ENCODE measurements at regions not wholly inside any gene's neighbourhood (a gene's known extent, or its start where the extent isn't known, plus 50 kb on each side); places are given as distances from the start of the nearest gene placed in this dataset.

DNA sequence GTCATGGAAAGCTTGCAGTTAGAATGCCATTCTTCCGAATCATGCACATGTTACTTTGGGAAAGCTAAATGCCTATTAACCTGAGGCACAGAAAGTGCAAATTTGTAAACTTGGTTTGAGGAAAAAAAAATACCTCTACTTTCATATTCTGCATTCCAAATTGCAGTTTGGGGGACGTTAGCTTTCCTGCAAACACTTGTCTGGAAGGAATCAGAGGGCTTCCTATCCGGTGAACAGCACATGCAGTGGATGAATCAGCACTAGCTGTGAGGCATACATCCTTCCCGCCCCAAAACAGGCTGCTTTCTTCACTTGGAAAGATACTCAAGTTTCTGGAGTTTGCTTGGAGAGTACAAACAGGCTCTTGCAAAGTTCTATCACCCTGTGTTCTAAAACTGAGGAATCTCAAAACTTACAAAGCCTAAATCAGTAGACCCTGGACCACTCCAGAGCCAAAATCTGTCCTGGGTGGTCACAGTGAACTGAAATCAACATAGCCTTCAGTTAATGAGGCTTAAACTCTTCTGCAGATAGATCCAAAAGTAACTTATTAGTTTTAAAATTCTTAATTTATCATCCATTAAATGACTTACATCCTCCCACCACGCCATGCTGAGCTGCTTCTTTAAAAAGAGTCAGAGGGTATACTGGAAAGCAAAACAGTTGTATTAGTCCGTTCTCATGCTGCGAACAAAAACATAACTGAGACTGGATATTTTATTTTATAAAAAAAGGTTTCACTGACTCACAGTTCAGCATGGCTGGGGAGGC is 802.3 kb upstream of the ARGLU1 start:
- DNase-seq = no peak

DNA sequence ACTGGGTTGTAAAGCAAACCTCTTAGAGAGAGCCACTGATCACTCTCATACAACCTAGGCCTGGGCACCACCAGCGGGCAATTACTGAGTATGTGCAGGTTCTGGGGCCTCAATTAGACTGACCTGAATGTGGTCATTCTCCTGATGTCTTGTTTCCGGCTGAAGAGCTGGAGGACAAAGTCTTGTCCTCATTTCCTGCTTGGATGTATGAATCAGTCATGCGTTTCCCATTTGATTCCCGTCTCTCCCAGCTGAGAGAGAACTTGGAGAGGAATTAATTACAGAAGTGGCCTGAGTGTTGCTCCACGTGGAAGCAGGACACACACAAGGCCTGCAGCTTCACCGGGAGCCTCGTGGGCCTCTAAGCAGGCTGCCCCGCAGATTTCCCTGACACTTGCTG is 799.3 kb upstream of the ARGLU1 start:
- no peak for DNase-seq

DNA sequence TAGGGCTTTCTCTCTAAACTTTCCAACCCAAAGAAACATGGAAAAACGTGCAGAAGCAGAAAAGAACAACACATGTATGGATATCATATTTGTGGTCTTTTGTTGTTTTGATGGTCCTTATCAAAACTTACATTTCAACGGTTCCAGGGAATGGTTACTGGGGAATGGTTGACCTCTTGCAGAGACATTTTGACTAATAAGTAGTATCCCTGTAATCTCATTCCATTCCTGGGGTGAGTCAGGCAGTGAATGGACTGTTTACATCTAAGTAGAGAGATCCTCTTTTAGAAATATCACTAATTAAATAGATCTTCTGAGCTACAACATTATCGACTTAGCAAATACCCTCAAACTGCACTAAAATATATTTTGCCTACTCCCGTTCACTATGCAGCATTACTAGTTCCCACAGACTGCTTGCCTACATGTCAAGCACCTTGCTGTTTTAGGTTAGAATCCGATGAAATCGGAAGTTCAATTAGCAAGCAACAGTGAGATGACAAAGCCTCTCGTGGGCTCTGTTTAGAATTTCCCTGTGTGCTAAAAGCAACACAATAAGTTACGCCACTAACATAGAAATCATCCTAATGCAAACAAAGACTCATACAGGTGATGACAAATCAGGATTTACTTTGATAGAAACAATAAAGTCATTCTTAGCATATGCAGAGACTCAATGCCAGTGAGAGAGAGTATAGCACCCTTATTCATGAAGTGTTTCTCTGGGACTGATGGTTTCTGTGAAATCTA is 797.7 kb upstream of the ARGLU1 start:
- no peak for DNase-seq

DNA sequence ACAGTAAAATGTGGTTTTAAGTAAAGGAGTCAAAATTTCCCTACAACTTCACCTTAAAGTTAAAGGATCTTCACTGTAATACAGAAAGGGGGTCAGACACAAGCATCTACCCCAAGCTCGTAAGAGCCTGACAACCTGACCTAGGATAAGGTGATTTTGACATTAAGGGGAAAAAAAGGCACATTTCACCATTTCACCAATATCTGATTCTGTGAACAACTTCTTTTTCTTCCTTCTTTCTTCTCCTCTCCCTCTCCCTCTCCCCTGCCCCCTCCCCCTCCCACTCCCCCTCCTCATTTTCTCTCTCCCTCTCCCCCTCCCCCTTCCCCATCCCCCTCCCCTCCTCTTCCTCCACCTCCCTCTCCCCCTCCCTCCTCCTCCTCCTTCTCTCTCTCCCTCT is 796.7 kb upstream of the ARGLU1 start:
- no peak for DNase-seq

DNA sequence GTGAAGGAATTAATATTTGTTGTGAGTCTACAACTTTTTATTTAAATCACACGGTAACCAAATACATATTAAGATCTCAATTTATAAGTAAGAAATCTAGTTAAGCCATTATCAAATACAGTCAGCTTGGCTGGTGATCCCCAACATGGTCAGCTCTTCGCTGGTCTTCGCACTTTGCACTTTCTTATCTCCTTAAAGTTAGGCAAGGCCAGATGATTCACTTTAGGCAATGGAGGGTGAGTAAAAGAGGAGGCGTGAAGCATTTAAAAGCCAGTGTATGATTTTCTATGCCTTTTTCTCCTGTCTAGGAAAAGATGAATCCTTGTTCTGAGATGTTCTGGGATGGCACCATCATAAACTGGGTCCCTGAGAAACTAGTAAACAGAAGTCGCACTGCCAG is 793.7 kb upstream of the ARGLU1 start:
- DNase-seq = no peak

DNA sequence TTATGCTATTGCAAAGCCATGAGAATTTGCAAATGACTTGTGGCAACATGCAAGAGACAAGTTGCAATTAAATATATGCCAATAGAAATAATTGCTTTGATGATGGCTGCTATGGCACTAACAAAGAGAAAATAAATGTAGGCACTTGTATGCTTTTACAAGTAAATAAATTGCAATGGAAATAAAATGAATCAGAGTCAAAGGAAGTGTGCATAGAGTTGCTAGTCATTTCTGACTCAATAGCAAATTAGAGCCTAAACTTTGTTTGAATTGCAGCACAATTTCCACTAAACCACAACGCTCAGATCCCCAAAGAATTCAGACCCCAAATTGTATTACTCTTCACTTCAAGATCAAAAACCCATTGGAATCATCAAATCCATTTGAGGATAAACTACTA is 792.1 kb upstream of the ARGLU1 start:
- DNase-seq = no peak

DNA sequence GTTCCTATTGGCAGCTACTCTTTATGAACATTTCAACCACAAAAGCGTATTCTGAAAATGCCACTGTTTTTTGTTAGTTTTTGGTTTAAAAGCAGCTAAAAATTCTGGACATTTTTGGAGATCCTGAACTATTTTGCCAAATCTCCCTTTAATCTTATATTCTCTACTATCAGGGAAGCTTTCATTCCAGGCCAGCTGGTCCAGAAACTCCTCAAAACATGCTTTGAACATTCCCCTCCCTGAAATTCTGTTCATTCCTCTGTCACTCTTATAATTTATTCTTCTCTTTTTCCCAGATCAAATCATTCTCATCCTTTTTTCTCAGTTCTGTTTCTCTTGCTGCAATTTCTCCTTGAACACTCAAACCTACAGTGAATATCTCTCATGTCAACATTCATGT is 790.9 kb upstream of the ARGLU1 start:
- no peak for DNase-seq

DNA sequence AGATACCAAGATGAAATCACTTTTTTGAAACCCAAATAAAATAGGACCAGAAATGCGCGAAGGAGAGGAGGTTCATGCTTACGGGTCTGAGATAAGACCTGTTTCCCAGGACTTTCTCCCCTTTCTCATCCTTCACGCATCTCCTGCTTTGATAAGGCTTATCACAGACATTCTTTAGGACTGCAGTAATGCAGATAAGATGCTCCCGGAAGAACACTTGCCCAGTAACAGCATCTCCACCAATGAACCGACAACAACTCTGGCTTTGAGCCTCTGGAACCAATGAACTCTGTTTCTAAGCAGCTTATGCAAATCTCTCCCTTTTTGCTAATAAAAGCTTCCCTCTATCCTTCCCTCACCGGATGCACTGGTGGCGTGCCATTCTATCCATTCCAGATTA is 783.4 kb upstream of the ARGLU1 start:
- DNase-seq = no peak

DNA sequence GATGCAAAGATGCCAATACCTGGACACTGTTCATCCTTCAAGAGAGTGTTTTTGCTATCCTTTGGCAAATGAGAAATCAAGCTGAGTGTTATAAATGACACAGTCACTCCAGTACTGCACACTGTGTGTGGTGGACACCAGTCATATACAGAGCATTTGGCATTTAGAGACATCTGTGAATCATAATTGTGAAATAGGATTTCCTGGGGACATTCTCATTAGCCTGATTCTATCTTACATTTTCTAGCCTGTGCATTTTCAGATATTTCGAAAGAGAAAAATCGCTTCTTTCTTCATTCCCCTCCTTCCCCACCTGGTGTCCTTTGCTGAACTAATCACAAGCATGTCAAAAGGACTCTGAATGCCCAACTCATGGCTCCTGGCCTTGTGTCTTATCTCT is 781.0 kb upstream of the ARGLU1 start:
- DNase-seq = no peak

DNA sequence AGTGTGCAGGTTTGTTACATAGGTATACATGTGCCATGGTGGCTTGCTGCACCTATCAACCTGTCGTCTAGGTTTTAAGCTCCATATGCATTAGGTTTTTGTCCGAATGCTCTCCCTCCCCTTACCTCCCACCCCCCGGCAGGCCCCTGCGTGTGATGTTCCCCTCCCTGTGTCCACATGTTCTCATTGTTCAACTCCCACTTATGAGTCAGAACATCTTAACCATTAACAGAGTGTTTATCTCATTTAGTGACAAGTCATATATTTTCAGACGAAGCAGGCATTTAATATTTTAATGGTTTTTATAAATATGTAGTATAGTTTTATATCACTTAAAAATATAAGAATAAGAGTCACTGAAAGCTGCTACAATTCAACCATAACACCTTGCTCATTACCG is 780.5 kb upstream of the ARGLU1 start:
- DNase-seq = no peak

DNA sequence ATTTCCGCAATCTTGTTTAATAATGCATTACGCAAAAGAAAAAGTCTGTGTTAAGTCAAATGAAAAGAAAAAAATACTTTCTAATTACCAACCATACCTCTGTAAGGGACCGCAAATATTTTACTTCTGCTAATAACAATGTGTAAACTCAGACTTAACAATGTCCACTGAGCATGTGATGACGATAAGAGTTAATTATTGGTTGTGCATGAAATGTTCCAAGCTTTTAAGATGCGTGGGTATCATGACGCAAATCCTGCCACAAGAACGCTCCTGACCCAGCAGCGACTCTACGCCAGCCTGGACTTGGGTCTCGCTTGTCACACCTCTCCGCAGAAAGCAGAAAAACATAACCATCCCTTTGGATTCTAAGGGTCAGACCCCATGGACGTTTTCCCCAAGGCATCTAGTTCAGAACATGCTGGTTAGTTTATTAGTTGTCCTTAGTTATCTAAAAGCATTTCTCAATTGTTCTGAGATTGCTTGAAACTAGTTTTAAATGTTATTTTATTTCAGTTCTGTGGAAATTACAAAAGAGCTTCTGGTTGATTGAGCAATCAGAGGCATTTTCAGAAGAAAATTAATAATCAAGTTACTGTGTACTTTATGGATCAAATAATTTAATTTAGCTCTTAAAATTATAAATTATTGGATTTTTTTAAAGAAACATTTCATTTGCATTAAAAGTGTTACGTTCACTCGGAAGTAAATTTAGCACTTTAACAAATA is 779.9 kb upstream of the ARGLU1 start:
- DNase-seq = no peak

DNA sequence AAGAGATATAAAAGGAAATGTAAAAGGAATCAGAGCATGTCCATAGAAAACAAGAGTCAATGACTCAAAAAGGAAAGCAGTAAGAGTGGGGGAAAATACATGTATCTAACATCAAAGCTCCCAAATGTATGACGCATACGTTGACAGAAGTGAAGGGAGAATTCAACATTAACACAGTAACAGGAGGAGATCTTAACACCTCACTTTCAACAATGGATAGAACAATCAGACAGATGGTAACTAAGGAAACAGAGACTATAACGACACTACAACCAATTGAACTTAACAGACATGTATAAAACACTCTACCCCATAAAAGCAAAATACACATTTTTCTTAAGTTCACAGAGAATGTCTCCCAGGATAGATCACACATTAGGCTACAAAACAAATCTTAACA is 774.8 kb upstream of the ARGLU1 start:
- DNase-seq = no peak

DNA sequence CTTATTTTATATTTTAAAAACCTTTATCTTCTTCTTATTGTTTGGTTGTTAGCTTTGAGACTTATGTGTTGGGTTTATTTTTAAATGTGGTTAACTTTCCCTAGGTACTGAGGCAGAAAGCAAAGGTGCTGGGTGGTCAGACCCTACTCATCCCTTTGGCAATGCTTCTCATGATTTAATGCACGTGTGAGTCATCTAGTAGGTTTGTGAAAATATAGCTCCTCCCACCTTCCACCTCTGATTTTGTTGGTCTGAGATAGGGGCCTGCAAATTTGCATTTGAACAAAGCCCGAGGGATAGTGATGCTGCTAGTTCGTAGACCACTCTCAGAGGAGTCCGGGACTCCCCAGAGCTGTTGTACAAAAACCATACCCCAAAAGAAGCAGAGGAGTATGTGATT is 771.3 kb upstream of the ARGLU1 start:
- no peak for DNase-seq

DNA sequence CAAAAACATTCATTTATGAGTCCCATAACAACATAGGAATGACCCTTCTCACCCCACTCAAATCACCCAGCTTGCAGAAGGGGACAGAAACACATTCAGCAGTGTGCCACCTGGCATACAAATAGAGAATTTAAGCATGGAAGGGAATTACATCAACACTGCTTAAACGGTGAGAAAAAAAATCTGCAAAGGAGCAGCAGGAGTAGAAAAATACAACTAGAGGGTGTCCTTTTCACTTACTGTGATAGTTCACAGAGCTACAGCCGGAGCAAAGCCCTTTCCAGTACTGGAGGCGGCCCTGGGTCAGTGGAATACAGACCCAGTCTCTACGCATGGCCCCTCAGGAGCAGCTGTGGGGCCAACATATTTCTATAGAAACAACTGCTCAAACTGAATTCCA is 764.3 kb upstream of the ARGLU1 start:
- no peak for DNase-seq

DNA sequence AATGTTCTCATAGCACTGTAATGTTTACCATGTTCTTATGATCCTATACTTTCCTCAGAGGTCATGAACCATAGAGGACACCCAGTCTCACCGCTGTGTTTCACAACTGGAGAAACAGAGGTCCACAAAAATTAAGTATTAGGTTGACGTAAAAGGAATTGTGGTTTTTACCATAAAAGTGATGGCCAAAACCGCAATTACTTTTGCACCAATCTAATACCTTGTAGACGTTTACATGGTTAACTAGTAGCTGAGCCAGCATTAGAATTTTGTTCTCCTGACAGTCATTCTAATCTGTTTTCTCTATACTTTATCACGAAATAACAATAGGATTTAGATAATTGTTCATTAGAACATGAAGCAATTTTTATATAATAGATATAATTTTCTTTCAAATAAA is 763.4 kb upstream of the ARGLU1 start:
- no peak for DNase-seq

DNA sequence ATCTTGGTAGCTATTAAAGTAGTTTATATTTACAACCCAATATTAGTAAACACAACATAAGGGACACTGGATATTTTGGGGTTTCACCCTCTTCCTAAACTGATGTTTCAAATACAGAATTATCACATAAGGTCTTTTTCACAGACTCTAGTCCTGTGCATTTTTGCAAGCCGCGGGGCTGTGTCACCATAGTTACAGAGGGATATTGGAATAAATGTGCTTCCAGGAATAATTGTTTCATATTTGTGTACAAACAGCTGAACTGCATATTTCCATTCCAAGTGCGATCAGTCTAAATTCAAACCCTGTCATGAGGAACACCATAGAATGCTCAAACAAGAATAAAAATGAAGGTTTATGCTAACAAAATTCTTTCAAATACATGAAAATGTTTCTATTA is 762.5 kb upstream of the ARGLU1 start:
- DNase-seq = no peak

DNA sequence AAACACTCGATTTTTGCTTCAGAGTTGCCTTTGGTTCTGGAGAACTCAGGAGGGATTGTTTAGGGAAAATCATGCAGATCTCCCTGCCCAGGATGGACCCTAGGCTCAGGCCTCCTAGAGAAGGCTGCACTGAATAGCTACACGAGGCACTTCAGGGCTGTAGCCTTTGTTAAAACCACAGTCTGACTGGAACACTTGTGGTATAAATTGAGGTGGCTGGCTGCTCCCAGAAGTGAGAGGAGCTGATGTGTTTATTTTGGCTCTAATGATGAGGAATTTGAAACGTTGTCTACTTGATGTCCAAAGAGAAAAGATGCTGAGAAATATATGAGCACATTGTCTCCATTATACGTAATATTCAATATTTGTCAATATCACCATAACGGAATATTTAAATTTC is 762.1 kb upstream of the ARGLU1 start:
- no peak for DNase-seq

DNA sequence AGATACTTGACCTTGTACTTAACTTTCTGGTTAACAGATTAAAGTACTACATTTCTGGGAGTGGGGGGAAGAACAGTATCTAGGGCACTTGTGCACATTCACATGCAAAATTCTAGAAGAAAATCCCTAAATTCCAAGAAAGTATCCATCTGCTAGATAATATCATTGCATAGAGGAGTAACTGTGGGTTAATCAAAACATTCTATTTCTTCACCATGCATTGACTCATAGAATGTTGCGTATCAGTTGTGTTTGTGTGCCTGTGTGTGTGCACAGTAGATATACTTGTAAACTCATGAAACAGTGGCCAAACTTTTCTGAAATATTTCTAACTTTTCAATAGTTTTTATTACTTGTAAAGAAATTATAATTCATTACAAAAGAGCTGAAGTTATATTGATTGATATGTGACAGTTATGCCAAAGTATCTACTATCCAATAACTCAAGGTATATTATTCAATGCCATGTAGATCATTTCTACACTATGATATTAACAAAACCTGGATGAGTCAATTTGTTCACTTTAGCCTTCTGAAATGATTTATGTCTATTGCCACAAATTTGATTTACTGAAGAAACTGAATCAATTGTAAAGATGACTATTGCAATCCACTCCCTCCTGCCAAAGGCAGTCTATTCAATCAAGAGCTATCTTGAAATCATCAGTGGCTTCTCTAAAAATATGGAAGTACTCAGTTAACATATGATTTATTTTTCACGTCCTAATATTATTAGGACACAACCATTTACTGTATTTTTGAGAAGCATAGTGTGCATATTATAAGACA is 756.7 kb upstream of the ARGLU1 start:
- no peak for DNase-seq

DNA sequence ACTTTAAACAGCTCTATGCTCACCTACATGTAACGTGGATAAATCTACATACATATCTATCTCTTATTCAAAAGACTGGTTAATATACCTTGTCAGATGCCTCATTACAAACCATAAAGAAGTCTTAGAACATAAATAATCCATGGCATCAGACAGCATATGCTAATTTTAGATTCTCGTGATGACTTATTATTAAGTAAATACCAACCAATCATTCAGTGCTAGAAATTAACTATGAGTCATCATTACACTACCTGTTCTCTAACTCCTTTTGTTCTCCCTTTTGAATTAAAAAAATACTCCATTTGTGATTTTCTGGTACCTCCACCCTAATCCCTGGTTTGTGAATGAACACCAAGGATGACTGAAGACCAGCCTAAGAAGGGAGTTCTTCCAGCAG is 754.3 kb upstream of the ARGLU1 start:
- no peak for DNase-seq

DNA sequence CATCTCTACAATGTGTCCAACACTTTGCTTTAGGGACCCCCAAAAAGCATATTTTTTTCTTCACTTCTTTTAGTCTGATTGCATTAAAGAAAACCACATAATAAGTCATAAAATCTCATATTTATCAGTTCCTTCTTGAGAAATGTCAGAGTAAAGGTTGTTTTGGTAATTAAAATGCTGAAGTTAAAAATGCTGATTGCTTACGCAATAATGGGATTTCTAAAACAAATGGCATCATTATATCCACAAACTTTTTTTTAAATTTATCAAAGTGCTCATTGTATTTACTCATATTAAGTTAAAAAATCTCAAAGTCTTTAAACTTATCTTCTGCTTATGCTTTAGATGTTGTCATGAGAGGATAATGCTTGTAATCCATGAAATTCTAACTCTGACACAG is 737.2 kb upstream of the ARGLU1 start:
- no peak for DNase-seq

DNA sequence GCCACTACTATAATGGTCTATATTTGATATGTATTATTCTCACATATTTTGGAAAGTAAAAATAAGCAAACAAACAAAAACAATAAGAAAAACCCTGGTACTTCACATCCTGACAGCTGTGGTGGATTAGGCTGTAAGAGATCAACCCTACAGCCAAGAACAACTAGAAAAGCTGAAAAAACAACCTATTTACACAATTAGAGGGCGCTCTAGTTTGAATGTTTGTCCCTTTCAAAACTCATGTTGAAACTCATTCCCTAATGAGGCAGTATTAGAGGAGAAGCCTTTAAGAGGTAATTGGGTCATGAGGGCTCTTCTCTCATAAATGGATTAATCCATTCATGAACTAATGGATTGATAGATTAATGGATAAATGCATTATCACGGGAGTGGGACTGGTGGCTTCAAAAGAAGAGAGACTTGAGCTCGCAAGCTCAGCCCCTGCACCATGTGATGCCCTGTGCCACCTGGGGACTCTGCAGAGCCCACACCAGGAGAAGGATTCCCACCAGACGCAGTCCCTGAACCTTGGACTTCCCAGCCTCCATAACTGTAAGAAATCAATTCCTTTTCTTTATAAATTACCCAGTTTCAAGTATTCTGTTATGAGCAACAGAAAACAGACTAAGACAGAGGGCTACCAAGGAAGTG is 733.9 kb upstream of the ARGLU1 start:
- DNase-seq = no peak

DNA sequence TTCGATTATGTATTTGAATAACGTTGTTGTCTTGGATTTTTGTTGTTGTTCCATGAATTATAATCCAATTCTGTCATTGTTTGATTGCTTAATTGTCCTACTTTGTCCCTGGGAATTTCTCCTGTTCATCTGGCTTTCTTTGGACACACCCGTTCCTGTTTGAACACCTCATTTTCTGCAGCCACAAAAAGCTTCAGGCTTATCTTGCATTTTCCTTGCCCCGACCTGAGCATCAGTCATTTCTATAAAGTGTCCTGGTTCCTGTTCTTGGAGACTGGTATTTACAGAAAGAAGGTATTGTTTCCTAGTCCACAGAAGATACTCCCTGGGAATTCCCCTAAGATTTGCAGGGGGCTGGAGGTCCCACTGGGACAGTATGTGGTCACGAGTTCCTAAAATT is 731.8 kb upstream of the ARGLU1 start:
- no peak for DNase-seq

DNA sequence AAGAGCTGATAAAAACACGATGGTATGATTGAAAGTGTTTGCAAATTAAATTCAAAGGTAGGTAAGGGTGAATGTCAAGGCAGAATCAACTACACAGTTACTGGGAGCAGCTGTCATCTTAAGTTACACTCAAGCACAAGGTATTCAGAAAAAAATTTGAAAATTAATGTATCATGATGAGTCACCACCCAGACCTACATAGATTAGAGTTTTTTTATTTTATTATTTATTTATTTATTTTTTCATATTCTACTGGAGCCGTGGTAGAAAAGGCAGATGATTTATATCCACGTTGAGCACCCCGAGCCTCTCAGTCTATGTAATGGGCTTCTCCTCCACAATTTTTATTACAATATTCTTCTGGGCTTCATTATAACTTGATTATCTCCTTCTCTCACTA is 728.9 kb upstream of the ARGLU1 start:
- no peak for DNase-seq

Measured in activated CD8-positive, alpha-beta memory T cell treated with anti-CD3 and anti-CD28 coated beads, Interleukin-2, amount 50 U/mL, for 48 hours (primary cell).